ENCODE measurements at regions not wholly inside any gene's neighbourhood (a gene's known extent, or its start where the extent isn't known, plus 50 kb on each side); places are given as distances from the start of the nearest gene placed in this dataset.

DNA sequence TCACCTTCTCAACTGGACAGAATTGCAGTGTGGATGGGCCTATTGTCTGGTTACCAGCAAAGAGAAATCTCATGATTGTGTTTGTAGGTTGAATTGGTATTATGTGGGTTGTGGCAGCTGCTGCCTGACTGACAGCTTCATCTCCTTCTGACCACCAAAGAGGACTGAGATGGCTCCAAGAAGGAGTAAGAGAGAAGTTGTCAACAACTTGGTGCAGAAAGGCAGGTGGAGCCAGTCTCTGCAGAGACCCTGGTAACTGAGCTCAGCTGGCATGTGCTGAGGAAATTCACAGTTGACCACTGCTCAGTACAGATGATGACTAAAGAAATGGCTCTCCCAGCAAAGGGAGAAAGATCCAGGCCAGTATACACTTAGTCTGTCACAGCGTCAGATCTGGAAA is 240.0 kb upstream of the AMIGO2 start:
- no peak overlapping the region for H3K27ac ChIP-seq
- DNase-seq: no peak
- ATAC-seq: no peak
- no peaks in the 10 kb centered on the region for H3K27me3 ChIP-seq
- H3K36me3 ChIP-seq: no peaks in the 10 kb centered on the region
- no peak for TF ChIP-seq POLR2A (IDR thresholded peaks at IDR 0.05)
- TF ChIP-seq CTCF (IDR thresholded peaks at IDR 0.05): no peak
- peaks cover 0 to 25% (median 10%) of the 10 kb centered on the region in 4 donors for H3K4me1 ChIP-seq
- H3K9me3 ChIP-seq: no peaks in the 10 kb centered on the region
- intact Hi-C loops (cut with DNase I): no loop called here
- 100% methylated on average over 1 of the region's 1 CpG for WGBS (ENCODE audit: insufficient coverage, low coverage, low lambda C conversion rate, missing lambda C conversion rate)
- no peak overlapping the region for H3K4me3 ChIP-seq

GRCh38 chr12:47318963-47319362 is 239.2 kb upstream of the AMIGO2 start:
- WGBS (ENCODE audit: insufficient coverage, low coverage, low lambda C conversion rate, missing lambda C conversion rate): 89% methylated on average over 3 of the region's 4 CpGs
- no peak for ATAC-seq

DNA sequence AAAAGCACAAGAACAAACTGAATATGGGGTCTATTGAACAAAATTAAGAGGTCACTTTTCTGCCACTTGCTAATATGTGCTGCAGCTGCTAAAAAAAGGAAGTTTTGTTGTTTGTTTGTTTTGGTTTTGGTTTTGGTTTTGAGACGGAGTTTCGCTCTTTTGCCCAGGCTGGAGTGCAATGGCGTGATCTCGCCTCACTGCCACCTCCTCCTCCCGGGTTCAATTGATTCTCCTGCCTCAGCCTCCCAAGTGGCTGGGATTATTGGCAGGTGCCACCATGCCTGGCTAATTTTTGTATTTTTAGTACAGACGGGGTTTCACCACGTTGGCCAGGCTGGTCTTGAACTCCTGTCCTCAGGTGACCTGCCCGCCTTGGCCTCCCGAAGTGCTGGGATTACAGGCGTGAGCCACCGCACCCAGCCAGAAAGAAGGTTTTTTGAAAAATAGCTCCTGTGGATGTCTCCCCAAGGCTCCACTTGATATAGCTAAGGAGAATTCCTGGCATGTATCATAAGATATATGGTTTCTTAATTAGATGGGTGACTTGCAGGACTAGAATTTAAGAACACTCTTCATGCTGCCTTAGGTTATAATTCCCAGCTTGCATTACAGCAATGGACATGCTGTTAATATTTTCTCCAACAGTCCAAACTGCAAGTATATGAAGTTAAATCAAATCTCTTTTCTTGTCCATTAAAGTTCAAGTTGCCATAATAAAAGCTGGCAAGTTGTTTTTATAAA is 237.6 kb upstream of the AMIGO2 start:
- Histone ChIP-seq H3K9me3 (no peaks in the 10 kb centered on the region), H3K4me1 (peaks cover 0 to 41% (median 16%) of the 10 kb centered on the region in 4 donors), H3K4me3 (peak overlapping the region; percentile 4 to 34 (median 10)), H3K27ac (peak overlapping the region; percentile 86 to 92 (median 89)), H3K27me3 (no peaks in the 10 kb centered on the region), H3K36me3 (no peaks in the 10 kb centered on the region)
- intact Hi-C loops (cut with DNase I): no loop called here
- 2% methylated on average over 5 of the region's 11 CpGs for WGBS (ENCODE audit: insufficient coverage, low coverage, low lambda C conversion rate, missing lambda C conversion rate)
- DNase-seq: peak in 2 of 3 donors; percentile 31 to 58
- peak; percentile 43 to 60 (median 58) for ATAC-seq
- no peak for TF ChIP-seq CTCF (IDR thresholded peaks at IDR 0.05)

More at GRCh38 chr12:47318963-47319362, 239.2 kb upstream of the AMIGO2 start:
- H3K27me3 ChIP-seq: no peaks in the 10 kb centered on the region
- peaks cover 0 to 27% (median 11%) of the 10 kb centered on the region in 4 donors for H3K4me1 ChIP-seq
- no peak overlapping the region for H3K4me3 ChIP-seq
- intact Hi-C loops (cut with DNase I): no loop called here
- H3K27ac ChIP-seq: no peak overlapping the region
- H3K9me3 ChIP-seq: no peaks in the 10 kb centered on the region
- no peak for DNase-seq
- no peaks in the 10 kb centered on the region for H3K36me3 ChIP-seq
- TF ChIP-seq POLR2A (IDR thresholded peaks at IDR 0.05) (no peak), CTCF (IDR thresholded peaks at IDR 0.05) (no peak)

GRCh38 chr12:47316609-47317049 is 236.9 kb upstream of the AMIGO2 start:
- Histone ChIP-seq H3K27ac (peak overlapping the region; percentile 86 to 92 (median 89)), H3K9me3 (no peaks in the 10 kb centered on the region), H3K27me3 (no peaks in the 10 kb centered on the region), H3K4me1 (peaks cover 0 to 48% (median 18%) of the 10 kb centered on the region in 4 donors), H3K36me3 (no peaks in the 10 kb centered on the region), H3K4me3 (peak overlapping the region in 2 of 3 donors; percentile 4 to 34)
- intact Hi-C loops (cut with DNase I): no loop called here
- WGBS (ENCODE audit: insufficient coverage, low coverage, low lambda C conversion rate, missing lambda C conversion rate): 9% methylated on average over 2 of the region's 2 CpGs
- ATAC-seq (peak; percentile 71 to 85 (median 77)), DNase-seq (no peak)
- TF ChIP-seq CTCF (IDR thresholded peaks at IDR 0.05) (no peak), POLR2A (IDR thresholded peaks at IDR 0.05) (no peak)
